Left hindlimb (tissue), 1 donor: ENCODE measurements at regions not wholly inside any gene's neighbourhood (a gene's known extent, or its start where the extent isn't known, plus 50 kb on each side); places are given as distances from the start of the nearest gene placed in this dataset.

Experiments used
- DNase-seq: peaks from one replicate; pipeline ENCODE4 v3.0.0-alpha.2; 2018

GRCh38 chr2:145194673-145195072 is 674.8 kb upstream of the ZEB2 start:
- no peak for DNase-seq

DNA sequence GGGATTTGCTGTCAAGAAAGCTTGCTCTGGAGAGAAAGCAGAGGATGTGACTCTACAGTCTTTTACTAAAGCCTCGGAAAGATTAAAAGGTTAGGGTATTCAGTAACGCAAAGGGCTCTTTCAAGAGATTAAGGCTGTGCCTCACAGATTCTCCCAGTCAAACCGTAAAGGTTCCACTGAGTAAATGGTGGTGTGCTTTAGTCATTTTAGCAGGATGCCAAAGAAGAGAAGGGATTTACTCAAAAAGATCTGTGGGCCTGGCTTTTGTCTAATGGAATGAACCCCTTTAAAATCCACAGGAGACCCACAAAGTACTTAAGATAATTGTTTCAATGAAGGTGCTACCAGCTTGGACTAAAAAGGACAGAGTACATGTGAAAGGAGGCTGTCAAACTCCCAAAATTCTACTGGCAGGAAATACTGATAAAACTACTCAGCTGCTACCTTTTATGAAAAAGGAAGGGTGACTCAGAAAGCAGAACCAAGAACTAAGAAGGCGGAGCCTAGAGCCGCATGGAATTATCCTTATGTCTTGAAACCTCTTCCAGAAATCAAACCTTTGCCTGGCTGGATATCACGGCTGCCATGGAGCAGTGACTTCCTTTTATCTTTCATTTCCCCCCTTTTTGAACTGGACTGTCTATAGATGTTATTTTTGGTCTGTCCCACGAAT is 670.2 kb upstream of the ZEB2 start:
- DNase-seq: no peak

DNA sequence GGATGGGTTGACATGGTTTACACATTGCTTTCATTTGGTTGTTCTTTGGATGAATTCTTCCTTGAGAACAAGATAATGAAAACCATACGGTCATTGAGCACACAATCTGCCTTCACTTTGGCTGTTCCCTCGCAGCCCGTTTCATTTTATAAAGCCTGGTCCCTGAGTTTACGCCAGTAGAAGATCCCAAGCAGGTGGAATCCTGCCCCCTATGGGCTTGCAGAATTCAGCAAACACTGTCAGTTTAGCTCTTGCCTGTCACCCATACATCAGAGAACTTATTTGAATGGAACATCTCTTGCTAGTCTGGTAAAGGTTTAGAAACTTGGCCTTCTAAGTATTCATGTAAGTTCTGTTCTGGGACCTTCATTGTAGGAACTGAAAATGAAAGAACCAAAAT is 666.4 kb upstream of the ZEB2 start:
- no peak for DNase-seq

DNA sequence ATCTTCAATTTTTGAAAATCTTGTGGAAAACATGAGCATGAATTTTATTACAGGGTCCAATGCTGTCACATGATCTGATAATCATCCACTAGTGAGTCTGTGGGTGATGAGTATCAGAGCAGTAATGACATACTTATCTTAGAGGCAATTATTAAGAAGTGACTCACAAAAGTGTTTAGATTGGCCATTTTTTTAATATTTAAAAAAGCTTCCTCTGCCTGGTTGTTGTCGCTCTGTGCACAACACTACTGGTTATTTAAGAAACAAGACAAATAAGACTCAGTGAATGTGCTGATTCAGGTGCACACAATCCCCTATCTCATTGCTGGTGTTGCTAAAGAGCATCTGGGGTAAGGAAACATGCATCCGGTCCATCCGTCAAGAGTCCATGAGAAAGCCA is 665.8 kb upstream of the ZEB2 start:
- no peak for DNase-seq

- DNase-seq: no peak
Measured at GRCh38 chr2:145184741-145185651, 665.1 kb upstream of the ZEB2 start.

DNA sequence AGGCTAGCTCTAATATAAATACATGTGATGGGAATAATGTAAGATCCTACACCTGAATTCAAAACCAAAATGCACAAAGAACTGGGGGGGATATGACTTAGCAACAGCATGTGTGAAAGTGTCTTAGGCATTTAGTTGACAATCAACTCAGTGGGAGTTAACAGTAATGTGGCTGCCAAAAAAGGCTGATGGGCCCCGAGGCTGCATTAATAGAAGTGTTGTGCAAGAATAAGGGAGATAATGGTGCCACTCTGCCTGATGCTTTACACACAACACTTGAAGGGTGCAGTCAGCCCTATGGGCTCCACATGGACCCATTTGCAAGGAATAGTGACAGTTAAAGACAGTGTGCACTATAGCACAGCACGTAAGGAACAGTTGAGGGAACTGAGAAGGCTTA is 649.4 kb upstream of the ZEB2 start:
- DNase-seq: no peak

- no peak for DNase-seq
Measured at GRCh38 chr2:145168091-145168490, 648.2 kb upstream of the ZEB2 start.

- DNase-seq: no peak
Measured at GRCh38 chr2:145166731-145167302, 646.9 kb upstream of the ZEB2 start.

- no peak for DNase-seq
Measured at GRCh38 chr2:145161656-145162055, 641.7 kb upstream of the ZEB2 start.

DNA sequence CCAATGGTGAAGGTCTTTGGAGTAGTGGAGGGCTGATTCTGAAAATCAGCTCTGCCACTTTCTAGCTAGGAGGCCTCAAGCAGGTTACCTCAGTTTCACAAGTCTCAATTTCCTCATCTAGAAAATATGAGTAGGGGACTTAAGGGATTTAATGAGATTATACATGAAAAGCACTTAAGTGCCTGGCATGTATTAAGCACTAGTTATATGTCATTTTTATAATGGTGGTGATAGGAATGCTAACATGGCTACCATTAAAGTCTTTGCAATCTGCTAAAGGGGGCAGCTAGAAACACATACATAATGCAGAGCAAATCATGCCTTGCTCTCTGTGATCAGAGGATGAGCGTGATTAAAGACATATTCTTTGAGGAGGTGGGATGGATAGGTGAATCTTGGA is 640.9 kb upstream of the ZEB2 start:
- no peak for DNase-seq

DNA sequence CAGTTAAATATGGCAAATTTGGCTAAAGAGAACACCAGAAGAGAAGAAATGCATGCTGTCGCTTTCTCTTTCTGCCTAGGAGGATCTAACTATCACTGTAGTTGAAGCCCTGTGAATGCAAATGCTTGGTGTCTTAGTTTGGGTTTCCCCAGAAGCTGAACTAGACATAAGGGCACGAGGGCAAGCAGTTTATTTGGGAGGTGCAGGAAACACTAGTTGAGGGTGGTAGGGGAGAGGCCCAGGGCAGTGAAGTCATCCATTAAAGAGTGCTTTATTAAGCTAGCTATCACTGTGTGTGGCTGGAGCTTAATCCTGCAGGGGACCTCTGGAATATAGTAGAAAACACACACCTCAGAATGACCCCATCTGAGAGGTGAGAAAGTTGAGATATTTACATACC is 639.8 kb upstream of the ZEB2 start:
- DNase-seq: no peak

GRCh38 chr2:145157741-145158591 is 638.0 kb upstream of the ZEB2 start:
- DNase-seq: peak; percentile 56

DNA sequence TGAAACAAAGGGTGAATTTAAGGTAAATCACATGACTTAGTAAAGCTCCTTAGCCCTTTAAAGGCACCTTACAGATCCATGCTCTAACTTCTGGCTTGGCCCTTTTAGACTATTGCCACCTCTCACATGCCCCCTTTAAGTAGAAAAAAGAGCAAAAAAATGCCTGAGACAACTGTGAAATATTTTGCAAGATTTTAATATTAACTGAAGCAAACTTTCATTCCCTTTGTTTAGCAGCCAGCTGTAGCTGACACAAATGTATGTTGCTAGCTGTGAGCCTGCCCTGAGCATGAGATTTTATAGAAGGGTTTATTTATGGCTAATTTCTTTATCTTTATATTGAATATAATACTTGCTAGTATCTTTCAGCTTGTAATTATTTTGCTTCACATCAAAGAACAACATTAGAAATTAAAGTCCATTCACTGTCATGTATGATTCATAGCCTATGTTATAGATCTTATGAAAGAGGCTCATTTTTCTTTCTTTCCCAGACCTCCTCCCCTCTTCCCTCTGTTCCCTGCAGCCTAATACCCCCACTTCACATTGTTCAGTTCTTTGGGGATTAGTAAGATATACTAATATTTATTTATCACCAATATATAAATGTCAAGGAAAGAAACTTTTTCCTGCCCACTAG is 637.2 kb upstream of the ZEB2 start:
- DNase-seq: no peak

DNA sequence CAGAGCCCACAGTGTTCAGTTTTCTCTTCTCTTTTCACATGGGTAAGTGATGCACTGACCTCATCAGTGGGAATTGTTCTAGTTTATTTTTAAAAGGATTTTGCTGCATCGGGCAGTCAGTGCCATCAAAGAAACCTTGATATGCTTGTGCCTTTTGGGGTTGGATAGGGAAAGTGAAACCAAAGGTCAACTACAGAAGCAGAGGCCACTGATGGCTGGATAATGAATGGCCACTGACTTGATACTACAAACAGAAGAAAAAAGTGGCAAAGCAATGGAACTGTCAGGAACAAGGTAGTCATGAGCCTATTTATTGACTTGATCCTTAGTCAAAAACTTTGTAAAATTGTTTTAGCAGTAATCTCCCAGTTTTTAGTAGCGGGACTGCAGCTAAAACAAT is 636.3 kb upstream of the ZEB2 start:
- no peak for DNase-seq

- DNase-seq: no peak
Measured at GRCh38 chr2:145155196-145155595, 635.3 kb upstream of the ZEB2 start.

- no peak for DNase-seq
Measured at GRCh38 chr2:145154731-145155130, 634.8 kb upstream of the ZEB2 start.

DNA sequence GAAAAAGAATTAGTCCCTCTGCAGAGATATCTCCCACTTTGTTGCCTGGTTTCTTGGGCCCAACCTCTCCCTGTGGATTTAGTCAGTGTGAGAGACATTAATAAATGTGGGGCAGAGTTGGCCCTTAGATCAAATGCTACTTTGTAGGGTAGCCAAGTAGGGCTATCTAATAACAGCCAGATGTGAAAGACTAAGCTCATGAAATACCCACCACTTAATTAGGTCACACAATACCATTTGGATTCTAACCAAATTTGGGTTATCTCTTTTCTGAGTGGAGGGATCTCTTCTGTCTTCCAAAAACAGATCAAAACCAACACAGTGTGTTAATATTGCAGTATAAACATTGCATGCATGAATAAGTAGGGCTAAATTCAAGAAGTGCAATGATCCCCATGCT is 626.8 kb upstream of the ZEB2 start:
- DNase-seq: no peak

DNA sequence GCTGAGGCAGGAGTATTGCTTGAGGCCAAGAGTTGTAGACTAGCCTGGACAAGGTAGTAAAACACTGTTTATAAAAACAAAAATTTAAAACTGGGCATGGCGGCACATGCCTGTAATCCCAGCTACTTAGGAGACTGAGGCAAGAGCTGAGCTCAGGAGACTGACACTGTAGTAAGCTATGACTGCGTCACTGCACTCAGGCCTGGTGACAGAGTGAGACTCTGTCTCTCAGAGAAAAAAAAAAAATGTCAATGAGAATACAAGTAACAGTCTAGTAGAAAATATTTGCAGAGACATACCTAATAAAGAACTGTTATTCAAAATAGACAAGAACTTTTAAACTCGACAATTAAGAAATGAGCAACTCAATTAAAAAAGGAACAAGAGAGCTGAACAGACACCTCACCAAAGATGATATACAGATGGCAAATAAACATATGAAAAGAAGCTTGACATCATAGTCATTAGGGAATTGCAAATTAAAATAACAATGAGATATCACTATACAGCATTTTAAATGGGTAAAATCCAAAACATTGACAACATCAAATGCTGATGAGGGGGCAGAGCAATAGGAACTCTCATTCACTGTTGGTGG is 624.3 kb upstream of the ZEB2 start:
- no peak for DNase-seq

- DNase-seq: no peak
Measured at GRCh38 chr2:145141981-145142380, 622.1 kb upstream of the ZEB2 start.

DNA sequence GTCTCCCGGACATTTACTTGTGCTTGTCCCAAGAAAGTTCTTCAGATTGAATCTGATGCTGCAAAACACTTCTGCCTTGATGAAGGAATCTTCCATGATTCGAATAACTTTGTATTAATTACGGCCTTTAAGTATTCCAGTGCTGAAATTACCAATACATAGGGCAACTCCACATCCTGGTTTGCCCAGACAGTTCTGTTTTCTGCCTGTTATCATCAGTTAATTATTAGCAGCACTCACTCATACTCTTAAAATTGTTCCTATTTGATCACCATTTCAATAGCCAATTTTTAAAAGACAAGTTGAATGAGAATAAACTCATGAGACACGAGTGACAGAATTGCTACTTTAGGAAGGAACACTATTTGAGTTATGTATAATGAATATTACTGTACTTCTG is 620.7 kb upstream of the ZEB2 start:
- DNase-seq: no peak

- no peak for DNase-seq
Measured at GRCh38 chr2:145138626-145139025, 618.7 kb upstream of the ZEB2 start.

- DNase-seq: no peak
Measured at GRCh38 chr2:145137901-145138300, 618.0 kb upstream of the ZEB2 start.
